ENCODE measurements at regions not wholly inside any gene's neighbourhood (a gene's known extent, or its start where the extent isn't known, plus 50 kb on each side); places are given as distances from the start of the nearest gene placed in this dataset.
"Not testable (repeated sequence)": the region's sequence is repeated elsewhere in the genome, so short reads cannot be mapped to it uniquely, and the experiment has no call there.

- no peak for DNase-seq
Measured at GRCh38 chr1:60637651-60638050, 444.7 kb upstream of the NFIA start.

- no peak for DNase-seq
Measured at GRCh38 chr1:60636946-60637345, 445.4 kb upstream of the NFIA start.

- DNase-seq = no peak
Measured at GRCh38 chr1:60634106-60634505, 448.3 kb upstream of the NFIA start.

DNA sequence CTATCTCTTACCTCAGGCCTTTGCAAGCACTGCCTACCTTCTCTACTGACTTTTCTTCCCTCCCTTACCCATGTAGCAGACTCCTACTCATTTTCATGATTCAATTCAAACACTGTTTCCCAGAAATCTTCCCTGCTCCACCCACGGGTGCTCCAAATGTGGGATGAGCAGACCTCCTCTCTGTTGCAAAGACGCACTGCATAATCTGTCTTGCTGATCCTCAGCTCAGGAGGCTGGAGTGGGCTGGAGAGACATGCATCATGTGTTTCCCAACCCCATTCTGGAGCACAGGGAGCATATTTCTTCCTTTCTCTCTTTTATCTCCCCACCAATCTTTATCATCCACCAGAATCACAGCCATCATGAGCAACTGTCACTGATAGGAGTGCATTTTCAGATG is 459.9 kb upstream of the NFIA start:
- DNase-seq = no peak

- peak; percentile 69 for DNase-seq
Measured at GRCh38 chr1:60621368-60621851, 461.0 kb upstream of the NFIA start.

GRCh38 chr1:60620087-60620486 is 462.3 kb upstream of the NFIA start:
- no peak for DNase-seq

DNA sequence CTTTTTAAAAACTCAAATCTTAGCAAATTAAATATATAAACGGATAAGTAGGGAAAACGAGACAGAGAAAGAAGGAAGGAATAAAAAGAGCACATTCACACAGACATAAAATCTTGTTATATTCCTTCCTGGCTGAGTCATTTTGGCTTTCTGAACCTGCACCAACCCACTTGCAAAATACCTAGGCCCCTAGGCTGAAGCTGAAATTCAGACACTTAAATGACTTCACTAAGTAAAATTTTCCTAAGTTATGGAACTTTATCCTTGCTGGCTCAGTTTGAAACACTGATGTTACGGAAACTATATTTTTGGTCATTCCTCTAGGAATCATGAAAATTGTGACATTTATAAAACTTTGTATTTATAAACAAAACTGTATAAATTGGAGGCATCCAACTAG is 462.8 kb upstream of the NFIA start:
- DNase-seq = no peak

GRCh38 chr1:60615666-60616065 is 466.7 kb upstream of the NFIA start:
- DNase-seq = no peak

- no peak for DNase-seq
Measured at GRCh38 chr1:60612790-60613189, 469.6 kb upstream of the NFIA start.

GRCh38 chr1:60606921-60607320 is 475.4 kb upstream of the NFIA start:
- DNase-seq = not testable (repeated sequence)

DNA sequence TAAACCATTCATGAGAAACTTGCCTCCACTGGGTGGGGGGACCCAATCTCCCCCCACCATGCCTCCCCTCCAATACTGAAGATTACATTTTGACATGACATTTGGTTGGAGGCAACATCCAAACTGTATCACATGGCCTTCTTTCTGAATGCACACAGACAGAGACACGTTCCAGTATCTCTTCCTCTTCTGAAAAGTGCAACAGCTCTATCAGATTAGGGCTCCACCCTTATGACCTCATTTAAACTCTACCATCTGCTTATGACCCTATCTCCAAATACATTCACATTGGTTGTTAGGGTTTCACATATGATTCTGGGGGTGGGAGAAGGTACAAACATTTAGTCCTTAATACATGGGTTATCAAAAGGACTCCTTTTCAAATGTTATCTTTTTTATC is 481.8 kb upstream of the NFIA start:
- DNase-seq = no peak

DNA sequence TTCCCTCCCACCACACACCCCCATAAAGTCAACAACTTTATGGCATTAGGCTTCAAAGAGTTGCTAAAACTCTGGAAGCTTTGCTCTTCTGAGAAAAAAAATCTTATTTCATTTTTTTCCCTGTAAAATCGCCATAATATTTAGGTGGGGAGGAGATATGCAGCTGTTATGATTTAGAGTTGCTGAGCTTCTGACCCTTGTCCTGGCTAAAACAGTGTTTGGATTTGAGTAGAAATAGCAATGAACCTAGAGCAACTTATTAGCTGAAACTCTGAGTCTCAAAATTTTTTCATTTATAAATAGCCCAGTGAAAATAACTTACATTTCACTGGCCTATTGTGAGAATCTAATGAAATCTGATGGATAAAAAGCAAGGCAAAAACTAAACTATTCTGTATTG is 482.8 kb upstream of the NFIA start:
- no peak for DNase-seq

GRCh38 chr1:60598041-60598910 is 484.1 kb upstream of the NFIA start:
- no peak for DNase-seq

GRCh38 chr1:60596791-60597750 is 485.3 kb upstream of the NFIA start:
- DNase-seq = no peak

DNA sequence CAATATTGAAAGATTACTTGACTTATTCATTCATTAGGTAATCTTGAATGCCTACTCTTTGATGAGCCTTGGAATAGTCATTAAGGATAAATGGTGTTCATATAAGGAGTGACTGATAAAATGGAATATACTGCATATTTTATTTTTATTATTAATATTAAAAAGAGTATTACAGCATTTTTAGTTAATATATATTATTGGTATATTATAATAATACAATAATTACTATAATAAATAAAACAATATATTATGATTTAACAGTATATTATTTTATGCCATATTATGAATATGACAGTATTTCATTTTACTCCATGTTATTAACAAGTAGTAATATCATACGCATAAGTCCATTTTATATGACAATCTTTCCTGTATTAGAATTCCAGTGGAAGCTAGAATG is 490.8 kb upstream of the NFIA start:
- DNase-seq = no peak

- DNase-seq = no peak
Measured at GRCh38 chr1:60589916-60590315, 492.4 kb upstream of the NFIA start.

GRCh38 chr1:60589046-60589748 is 493.2 kb upstream of the NFIA start:
- no peak for DNase-seq

- no peak for DNase-seq
Measured at GRCh38 chr1:60584371-60584770, 498.0 kb upstream of the NFIA start.

DNA sequence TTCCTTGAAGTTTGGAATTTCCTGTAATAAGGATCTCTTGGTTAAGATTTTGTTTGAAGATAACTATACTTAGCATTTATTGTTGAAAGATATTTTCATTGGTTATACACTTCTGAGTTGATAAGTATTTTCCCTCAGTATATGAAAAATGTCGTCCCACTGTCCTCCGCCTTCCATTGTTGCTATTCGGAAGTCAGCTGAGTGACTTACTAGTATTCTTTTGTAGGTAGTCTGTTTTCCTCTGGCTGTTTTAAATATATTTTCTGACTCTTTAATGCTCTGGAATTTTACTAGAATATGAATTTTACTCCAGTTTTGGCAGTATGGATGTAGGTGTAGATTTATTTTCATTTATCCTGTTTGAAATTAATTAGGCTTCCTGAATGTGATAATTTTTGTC is 498.7 kb upstream of the NFIA start:
- DNase-seq = no peak

DNA sequence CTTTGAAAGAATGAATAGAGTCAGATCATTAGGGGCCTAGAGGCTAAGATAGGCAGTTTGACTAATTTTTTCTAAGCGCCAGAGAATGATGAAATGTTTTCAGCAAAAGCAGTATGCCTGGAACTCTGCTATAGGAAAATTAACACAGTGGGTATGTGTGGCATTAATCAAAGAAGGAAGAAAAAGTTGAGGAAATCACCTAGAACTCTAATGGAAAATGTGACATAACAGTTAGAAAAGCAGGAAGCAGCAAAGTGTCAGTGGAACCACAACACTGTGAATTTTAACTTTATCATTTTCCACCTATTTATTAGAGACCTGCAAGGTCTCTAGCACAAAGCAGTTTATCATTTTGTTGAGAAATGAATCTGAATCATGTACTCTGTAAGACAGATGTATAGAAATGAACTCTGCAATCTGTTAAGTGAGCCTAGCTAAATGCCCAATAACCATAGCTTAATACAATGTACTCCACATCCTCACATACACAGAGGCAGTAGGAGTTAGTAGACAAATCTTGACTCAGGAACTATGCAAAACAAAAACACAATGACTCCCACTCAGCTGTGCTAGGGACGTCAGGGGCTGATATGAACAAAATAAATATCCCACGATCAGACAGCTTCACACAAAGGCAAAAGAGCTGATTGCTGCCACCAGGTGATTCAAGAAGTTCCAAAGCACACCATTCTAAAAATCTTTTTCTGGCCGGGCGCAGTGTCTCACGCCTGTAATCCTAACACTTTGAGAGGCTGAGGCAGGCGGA is 500.7 kb upstream of the NFIA start:
- no peak for DNase-seq

DNA sequence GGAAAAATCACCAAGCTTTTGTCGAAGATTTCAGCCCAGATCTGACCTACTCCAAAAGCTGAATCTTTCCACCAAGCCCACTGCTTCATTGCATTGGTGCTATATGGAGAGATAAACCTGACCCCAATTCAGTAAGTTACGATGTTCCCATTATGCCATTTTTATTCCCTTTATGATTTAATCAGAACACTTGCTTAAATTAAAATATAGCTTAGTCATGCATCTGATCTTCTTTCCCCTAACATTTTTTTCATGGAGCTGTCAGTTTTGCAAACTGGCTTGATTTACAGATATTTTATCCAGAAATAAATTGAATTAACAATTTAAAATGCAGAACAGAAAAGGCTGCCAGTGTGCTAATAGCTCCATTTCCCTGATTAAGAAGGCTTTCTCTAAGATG is 503.5 kb upstream of the C1orf87 start:
- DNase-seq = no peak

GRCh38 chr1:60575326-60575977 is 501.9 kb upstream of the C1orf87 start:
- DNase-seq = no peak
